C4-2B (cell line): ENCODE measurements at regions not wholly inside any gene's neighbourhood (a gene's known extent, or its start where the extent isn't known, plus 50 kb on each side); places are given as distances from the start of the nearest gene placed in this dataset.

Experiments used
- H3K27ac ChIP-seq: fragments of 450-650 bp; 2 replicates; pipeline ENCODE4 v1.5.1; 2017
- CTCF ChIP-seq: fragments of 450-650 bp; conservative IDR thresholded peaks from 2 replicates; pipeline ENCODE4 v1.5.1; 2017; ENCODE audit warnings: mild to moderate bottlenecking
- ZFX ChIP-seq: fragments of 450-650 bp; IDR thresholded peaks from 2 replicates; pipeline ENCODE4 v1.6.1; 2017

DNA sequence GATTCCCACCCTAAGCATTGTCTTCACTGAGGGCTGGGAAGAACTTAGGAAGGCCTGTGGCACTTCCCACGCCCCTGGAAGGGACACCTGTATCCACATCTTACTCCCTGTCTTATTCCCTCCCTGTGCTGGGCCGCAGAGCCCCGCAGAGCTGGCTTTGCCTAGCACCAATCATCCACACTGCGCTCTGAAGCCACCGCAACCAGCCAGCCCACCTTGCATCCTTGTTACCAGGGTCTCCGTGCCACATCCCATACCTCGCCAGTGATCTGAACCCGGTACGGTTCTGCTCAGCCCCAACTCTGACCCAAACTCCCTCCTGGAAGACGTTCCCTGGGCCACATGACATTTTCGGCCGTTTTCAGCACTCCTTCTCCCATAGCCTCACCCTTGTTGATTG is 101.4 kb upstream of the PITRM1 start:
- H3K27ac ChIP-seq, result no peak overlapping the region
- TF ChIP-seq ZFX, result no peak
- no peak for TF ChIP-seq CTCF

- no peak overlapping the region for H3K27ac ChIP-seq
- TF ChIP-seq CTCF (no peak), ZFX (no peak)
These were observed 99.7 kb upstream of the PITRM1 start for GRCh38 chr10:3272300-3272699.

DNA sequence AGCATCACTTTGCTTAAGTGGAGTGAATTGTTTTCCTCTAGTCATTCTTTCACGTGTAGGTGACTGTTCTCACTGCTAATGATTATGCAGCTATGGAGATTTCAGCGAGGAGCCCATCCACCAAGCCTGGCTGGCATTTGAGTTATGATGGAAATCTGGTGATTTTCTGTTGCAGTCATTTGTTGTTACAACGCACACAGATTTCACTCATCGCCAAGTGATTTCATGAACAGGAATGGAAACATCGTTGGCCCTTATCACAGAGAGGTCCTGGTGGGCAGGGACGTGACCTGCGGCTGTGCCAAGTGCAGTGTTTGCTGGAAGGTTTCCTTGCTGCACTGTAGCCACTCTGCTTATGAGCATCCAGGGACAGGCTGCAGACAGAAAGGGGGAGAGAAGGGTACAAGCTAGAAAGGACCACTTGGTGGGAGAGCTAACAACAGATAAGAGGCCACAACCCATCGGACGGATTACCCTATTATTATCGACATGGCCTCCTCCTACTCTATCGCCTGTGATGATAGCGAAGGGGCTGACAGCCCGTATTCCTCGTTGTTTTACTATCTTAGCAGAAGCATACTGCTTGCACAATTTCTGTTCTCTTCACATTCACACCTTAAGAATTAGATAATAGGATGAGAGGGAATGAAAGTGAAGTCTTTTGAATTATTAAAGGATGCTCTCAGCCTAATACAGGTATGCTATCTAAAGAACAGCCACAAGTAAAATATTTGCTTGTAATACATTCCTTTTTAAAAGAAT is 99.0 kb upstream of the PITRM1 start:
- TF ChIP-seq CTCF, result no peak
- no peak for TF ChIP-seq ZFX
- no peak overlapping the region for H3K27ac ChIP-seq

- TF ChIP-seq ZFX (no peak), CTCF (no peak)
- H3K27ac ChIP-seq, result no peak overlapping the region
These were observed 98.2 kb upstream of the PITRM1 start for GRCh38 chr10:3270577-3271316.

DNA sequence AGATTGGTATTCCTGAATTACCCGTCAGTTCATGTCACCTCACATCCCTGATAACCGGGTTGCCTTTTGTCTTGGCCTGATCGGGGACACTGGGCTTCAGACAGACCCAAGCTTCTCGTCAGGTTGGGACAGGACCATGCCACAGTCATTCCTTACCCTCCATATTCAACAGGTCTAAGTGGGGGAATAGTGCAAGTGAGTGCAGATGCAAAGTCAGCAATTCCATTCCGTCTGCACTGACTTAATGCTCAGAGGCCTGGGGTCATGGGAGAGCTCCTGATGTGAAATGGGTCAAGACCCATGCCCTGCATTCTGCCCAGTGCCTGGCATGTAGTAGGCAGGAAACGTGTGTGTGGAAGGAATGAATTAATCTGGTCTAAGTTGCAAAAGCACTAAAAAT is 95.4 kb upstream of the PITRM1 start:
- TF ChIP-seq ZFX (no peak), CTCF (no peak)
- H3K27ac ChIP-seq, result no peak overlapping the region

- H3K27ac ChIP-seq, result no peak overlapping the region
- TF ChIP-seq CTCF (no peak), ZFX (no peak)
These were observed 92.5 kb upstream of the PITRM1 start for GRCh38 chr10:3265088-3265487.

DNA sequence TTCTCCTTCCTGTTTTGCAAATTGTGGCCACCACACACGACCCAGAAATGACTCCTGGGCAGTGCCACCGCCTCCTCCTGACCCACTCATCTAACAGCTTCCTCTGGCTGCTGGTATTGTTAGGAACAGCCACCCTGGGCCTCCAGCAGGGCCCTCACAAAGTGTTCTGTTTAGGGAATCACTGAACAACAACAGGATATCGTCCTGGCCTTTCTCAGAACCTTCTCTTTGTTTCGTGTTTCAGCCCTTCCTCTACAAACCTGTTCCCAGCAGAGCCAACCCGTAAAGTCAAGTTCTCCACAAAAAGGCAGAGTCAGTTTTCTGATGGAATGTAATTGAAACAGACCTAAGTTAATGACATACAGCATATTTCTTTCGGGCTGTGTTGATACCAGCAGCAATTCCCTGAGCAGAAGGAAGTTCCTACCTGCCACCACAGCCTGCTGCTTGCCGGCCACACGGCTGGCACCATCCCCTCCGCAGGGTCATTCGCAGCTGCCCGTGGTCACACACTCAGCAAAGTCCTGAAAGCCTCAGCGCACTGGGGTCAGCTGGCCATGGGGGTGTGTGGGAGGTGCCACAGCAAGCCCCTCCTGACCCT is 91.7 kb upstream of the PITRM1 start:
- TF ChIP-seq CTCF (no peak), ZFX (no peak)
- no peak overlapping the region for H3K27ac ChIP-seq
